Nephron progenitor cell (in vitro differentiated cells): ENCODE measurements at regions not wholly inside any gene's neighbourhood (a gene's known extent, or its start where the extent isn't known, plus 50 kb on each side); places are given as distances from the start of the nearest gene placed in this dataset.

Source experiments
- DNase-seq: peaks from one replicate; pipeline ENCODE4 v3.0.0; 2021
- H3K27ac Mint-ChIP-seq: 2 replicates; pipeline ENCODE4 v1.8.0; 2021; ENCODE audit warnings: mild to moderate bottlenecking, moderate library complexity, mixed read lengths
- H3K27me3 Mint-ChIP-seq: 2 replicates; pipeline ENCODE4 v1.8.0; 2021; ENCODE audit warnings: mild to moderate bottlenecking, low read depth, mixed read lengths; ENCODE audit not compliant: poor library complexity
- H3K36me3 Mint-ChIP-seq: 2 replicates; pipeline ENCODE4 v1.8.0; 2021; ENCODE audit warnings: low read depth, mixed read lengths
- H3K4me1 Mint-ChIP-seq: 2 replicates; pipeline ENCODE4 v1.8.0; 2021; ENCODE audit warnings: mixed read lengths
- H3K4me3 Mint-ChIP-seq: 2 replicates; pipeline ENCODE4 v1.8.0; 2021; ENCODE audit warnings: mild to moderate bottlenecking, moderate library complexity, mixed read lengths
- H3K9me3 Mint-ChIP-seq: 2 replicates; pipeline ENCODE4 v1.8.0; 2021; ENCODE audit warnings: mild to moderate bottlenecking, moderate library complexity, mixed read lengths
- CTCF ChIP-seq: fragments of 200-600 bp; sonication (generic); IDR thresholded peaks from 2 replicates; pipeline ENCODE4 v1.5.0; 2021; ENCODE audit warnings: antibody characterized with exemption

- no peak overlapping the region for H3K4me3 Mint-ChIP-seq
- H3K27me3 Mint-ChIP-seq, result no peaks in the 10 kb centered on the region
- no peaks in the 10 kb centered on the region for H3K36me3 Mint-ChIP-seq
- TF ChIP-seq CTCF, result no peak
- DNase-seq, result no peak
- H3K27ac Mint-ChIP-seq, result no peak overlapping the region
- peaks cover 15% of the 10 kb centered on the region for H3K9me3 Mint-ChIP-seq
- peaks cover 5% of the 10 kb centered on the region for H3K4me1 Mint-ChIP-seq
Measured at GRCh38 chr17:69651921-69652320, 237.4 kb downstream of the MAP2K6 start.

GRCh38 chr17:69654981-69655855 is 240.7 kb downstream of the MAP2K6 start:
- DNase-seq, result no peak
- Mint-ChIP-seq H3K27ac (no peak overlapping the region), H3K36me3 (no peaks in the 10 kb centered on the region), H3K27me3 (no peaks in the 10 kb centered on the region), H3K4me3 (no peak overlapping the region), H3K9me3 (peaks cover 15% of the 10 kb centered on the region), H3K4me1 (peaks cover 5% of the 10 kb centered on the region)
- TF ChIP-seq CTCF, result no peak

GRCh38 chr17:69655902-69656301 is 241.4 kb downstream of the MAP2K6 start:
- TF ChIP-seq CTCF, result no peak
- Mint-ChIP-seq H3K36me3 (no peaks in the 10 kb centered on the region), H3K4me3 (no peak overlapping the region), H3K27me3 (no peaks in the 10 kb centered on the region), H3K27ac (no peak overlapping the region), H3K9me3 (peaks cover 15% of the 10 kb centered on the region), H3K4me1 (peaks cover 5% of the 10 kb centered on the region)
- DNase-seq, result no peak

GRCh38 chr17:69669441-69670178 is 255.1 kb downstream of the MAP2K6 start:
- Mint-ChIP-seq H3K27me3 (no peaks in the 10 kb centered on the region), H3K36me3 (no peaks in the 10 kb centered on the region), H3K9me3 (no peaks in the 10 kb centered on the region), H3K4me1 (peaks cover 12% of the 10 kb centered on the region), H3K4me3 (no peak overlapping the region), H3K27ac (no peak overlapping the region)
- no peak for TF ChIP-seq CTCF
- DNase-seq, result no peak

- no peaks in the 10 kb centered on the region for H3K27me3 Mint-ChIP-seq
- no peak overlapping the region for H3K27ac Mint-ChIP-seq
- no peaks in the 10 kb centered on the region for H3K36me3 Mint-ChIP-seq
- H3K4me1 Mint-ChIP-seq, result peaks cover 12% of the 10 kb centered on the region
- no peak overlapping the region for H3K4me3 Mint-ChIP-seq
- TF ChIP-seq CTCF, result no peak
- no peak for DNase-seq
- H3K9me3 Mint-ChIP-seq, result no peaks in the 10 kb centered on the region
Measured at GRCh38 chr17:69672924-69673323, 258.4 kb downstream of the MAP2K6 start.
